Upper lobe of left lung (tissue), 4 donors: ENCODE measurements at regions not wholly inside any gene's neighbourhood (a gene's known extent, or its start where the extent isn't known, plus 50 kb on each side); places are given as distances from the start of the nearest gene placed in this dataset.

Experiments
- EP300 ChIP-seq, 4 donors: sonication (generic); formaldehyde crosslinking; IDR thresholded peaks; one replicate each; pipeline ENCODE4 v1.5.1; 2017; ENCODE audit warnings: antibody characterized with exemption in 4 of 4, control low read depth in 2 of 4
- TF ChIP-seq, protein P1 (sequence below), 6 experiments: fragments of 450-650 bp in 4 of 6; fragments of 200-600 bp in 2 of 6; sonication (generic) in 2 of 6; IDR thresholded peaks; one replicate each; pipeline ENCODE4 v1.5.1; 2016 to 2019; ENCODE audit warnings: antibody characterized with exemption in 6 of 6

DNA sequence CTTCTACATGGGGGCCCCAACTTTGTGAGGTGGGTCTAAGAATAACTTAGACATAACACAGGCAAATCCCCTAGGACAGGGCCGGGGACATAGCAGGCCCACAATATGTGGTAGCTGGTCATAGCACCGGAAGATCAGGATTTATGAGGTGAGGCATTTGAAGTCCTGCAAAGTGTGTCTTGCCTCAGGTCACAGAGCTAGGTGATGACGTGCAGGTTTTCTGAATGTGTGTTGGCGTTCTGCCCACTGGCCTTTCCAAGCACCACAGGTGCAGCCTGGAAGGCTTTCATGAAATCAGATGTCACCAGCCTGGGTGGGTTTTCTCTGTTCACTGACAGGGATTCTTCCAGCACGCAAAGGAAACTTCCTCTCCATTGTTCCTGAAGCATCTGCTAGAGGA lies 119.1 kb downstream of the LRATD1 start:
- TF ChIP-seq, protein P1, sequence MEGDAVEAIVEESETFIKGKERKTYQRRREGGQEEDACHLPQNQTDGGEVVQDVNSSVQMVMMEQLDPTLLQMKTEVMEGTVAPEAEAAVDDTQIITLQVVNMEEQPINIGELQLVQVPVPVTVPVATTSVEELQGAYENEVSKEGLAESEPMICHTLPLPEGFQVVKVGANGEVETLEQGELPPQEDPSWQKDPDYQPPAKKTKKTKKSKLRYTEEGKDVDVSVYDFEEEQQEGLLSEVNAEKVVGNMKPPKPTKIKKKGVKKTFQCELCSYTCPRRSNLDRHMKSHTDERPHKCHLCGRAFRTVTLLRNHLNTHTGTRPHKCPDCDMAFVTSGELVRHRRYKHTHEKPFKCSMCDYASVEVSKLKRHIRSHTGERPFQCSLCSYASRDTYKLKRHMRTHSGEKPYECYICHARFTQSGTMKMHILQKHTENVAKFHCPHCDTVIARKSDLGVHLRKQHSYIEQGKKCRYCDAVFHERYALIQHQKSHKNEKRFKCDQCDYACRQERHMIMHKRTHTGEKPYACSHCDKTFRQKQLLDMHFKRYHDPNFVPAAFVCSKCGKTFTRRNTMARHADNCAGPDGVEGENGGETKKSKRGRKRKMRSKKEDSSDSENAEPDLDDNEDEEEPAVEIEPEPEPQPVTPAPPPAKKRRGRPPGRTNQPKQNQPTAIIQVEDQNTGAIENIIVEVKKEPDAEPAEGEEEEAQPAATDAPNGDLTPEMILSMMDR (IDR thresholded peaks at IDR 0.05), result no peak
- no peak for TF ChIP-seq EP300 (IDR thresholded peaks at IDR 0.05)
